Body of pancreas (tissue), 4 donors: ENCODE measurements at regions not wholly inside any gene's neighbourhood (a gene's known extent, or its start where the extent isn't known, plus 50 kb on each side); places are given as distances from the start of the nearest gene placed in this dataset.

Source experiments
- CTCF ChIP-seq, 7 experiments: fragments of 450-650 bp in 4 of 7; fragments of 200-600 bp in 3 of 7; sonication (generic) in 3 of 7; IDR thresholded peaks; one replicate each; pipeline ENCODE4 v1.5.1; 2016 to 2019; ENCODE audit warnings: antibody characterized with exemption in 7 of 7
- POLR2A ChIP-seq, 3 donors: fragments of 450-650 bp; IDR thresholded peaks; one replicate each; pipeline ENCODE4 v1.6.1; 2016; ENCODE audit warnings: antibody characterized with exemption in 3 of 3, mild to moderate bottlenecking in 2 of 3

- TF ChIP-seq POLR2A (IDR thresholded peaks at IDR 0.05) (no peak), CTCF (IDR thresholded peaks at IDR 0.05) (no peak)
These were observed 83.7 kb upstream of the DNAH5 start for GRCh38 chr5:14028188-14028587.
